ENCODE measurements at regions not wholly inside any gene's neighbourhood (a gene's known extent, or its start where the extent isn't known, plus 50 kb on each side); places are given as distances from the start of the nearest gene placed in this dataset.
"Not testable (repeated sequence)": the region's sequence is repeated elsewhere in the genome, so short reads cannot be mapped to it uniquely, and the experiment has no call there.

DNA sequence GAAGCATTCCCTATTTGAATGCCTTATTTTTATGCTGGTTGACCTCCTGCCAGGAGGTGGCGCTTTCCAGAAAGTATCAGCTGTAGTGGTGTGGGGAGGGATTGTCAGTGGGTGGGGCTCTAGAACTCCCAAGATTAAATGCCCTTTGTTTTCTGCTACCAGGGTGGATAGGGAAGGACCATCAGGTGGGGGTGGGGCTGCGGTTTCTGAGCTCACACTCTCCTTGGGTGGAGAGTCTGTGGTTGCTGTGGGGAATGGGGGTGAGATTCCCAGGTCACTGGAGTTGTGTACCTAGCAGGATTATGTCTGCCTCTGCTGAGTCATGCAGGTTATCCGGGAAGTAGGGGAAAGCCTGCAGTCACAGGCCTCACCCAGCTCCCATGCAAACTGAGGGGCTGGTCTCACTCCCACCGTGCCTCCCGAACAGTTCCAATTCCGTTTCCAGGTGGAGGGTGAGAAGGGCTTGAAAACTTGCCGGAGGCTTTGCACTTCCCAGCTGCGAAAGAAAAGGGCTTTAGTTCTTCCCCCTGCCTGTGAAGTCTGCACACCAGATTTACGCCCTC, 68.3 kb downstream of the ALG10B start:
- peak; percentile 8 for DNase-seq (ENCODE audit: low read depth)

GRCh38 chr12:38385486-38385885, 68.9 kb downstream of the ALG10B start:
- no peak for DNase-seq (ENCODE audit: low read depth)

GRCh38 chr12:38386205-38386985, 69.8 kb downstream of the ALG10B start:
- no peak for DNase-seq (ENCODE audit: low read depth)

- DNase-seq (ENCODE audit: low read depth), result no peak
Measured at GRCh38 chr12:38389614-38390013, 73.0 kb downstream of the ALG10B start.

DNA sequence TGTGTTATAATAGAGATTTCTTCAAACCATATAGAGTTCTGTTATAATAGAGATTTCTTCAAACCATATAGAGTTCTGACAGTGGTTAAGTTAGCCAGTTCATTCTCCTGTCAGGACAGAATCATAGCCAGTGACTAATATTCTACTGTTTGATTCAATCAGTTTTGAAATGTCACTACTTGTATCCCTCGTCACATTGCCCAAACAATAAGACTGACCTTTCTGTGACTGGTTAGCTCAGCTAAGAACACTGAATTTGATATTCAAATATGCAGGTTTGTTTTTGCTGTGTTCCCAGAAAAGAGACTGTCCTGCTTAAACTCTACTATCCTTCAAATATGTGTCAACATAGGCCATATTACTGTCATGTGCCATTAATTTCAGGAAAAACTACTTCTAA, 74.4 kb downstream of the ALG10B start:
- DNase-seq (ENCODE audit: low read depth), result no peak

DNA sequence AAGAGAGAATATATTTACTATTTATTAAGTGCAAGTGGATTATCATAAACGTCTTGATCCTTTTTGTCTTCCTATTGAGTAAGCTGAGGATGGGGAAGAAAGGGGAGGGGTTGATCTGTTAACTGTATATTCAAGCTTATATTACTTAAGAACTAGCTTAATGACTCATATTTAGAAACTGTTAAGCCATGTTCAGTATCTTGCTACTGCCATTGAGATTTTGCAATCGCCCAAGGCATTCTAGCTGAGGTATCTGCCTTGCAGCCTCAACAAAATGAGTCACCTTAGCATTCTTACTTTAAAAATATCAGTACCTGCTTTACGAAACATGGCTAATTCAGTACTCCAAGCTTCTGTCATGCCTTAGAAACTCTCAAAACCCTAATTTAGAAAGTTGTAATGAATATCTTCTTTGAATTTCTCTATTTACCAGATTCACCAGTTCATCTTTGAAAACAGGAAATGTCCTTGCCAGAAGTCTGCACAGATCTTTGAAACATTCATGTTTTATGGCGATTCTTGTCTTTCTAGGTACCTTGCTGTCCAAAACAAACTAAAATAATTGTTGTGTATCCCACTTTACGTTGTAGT, 76.1 kb downstream of the ALG10B start:
- peak; percentile 77 for DNase-seq (ENCODE audit: low read depth)

GRCh38 chr12:38399711-38400206, 83.2 kb downstream of the ALG10B start:
- DNase-seq (ENCODE audit: low read depth), result no peak

DNA sequence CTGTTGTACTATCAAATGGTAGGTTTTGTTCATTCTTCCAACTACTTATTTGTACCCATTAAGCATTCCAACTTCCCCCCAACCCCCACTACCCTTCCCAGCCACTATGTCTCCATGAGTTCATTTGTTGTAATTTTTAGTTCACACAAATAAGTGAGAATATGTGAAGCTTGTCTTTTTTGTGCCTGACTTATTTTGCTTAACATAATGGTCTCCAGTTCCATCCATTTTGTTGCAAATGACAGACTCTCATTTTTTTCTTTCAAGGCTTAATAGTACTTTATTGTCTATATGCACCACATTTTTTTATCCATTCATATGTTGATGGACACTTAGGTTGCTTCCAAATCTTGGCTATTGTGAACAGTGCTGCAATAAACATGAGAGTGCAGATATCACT, 86.2 kb downstream of the ALG10B start:
- DNase-seq (ENCODE audit: low read depth), result no peak

DNA sequence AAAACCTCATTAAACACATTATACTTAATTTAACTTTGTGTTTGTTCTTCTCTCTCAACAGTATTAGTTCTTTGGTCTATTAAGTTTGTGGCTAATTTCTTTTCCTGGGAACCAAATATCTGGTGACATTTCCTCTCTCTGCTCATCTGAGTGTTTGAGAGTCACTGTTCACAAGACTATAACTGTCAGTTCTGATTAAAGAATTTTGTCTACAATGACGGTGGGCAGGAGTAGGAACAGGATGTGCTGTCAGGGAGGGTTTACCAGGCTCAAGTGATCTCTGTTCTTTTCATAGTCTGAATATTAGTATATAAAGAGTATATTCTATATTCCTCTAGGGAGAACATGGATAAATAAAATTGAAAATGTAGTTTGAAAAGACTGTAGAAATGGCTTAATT, 92.9 kb downstream of the ALG10B start:
- no peak for DNase-seq (ENCODE audit: low read depth)

DNA sequence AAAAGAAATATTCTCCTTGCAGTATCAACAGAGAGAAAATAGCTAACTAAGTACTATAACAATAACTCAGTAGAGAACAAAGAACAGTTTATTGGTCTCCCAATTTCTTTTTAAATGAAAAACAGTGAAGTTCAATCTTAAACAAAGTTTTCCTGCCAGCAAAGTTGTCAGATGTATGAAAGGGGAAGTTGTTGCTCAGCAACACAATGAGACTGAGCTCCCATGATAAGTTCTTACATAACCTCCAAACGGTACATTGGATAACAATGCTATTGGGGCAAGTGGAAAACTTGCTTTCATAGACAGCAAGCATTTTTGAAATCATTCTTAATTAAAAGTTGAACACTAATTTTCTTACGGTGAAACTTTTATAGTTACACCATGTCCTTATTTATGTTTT, 94.9 kb downstream of the ALG10B start:
- DNase-seq (ENCODE audit: low read depth), result no peak

DNA sequence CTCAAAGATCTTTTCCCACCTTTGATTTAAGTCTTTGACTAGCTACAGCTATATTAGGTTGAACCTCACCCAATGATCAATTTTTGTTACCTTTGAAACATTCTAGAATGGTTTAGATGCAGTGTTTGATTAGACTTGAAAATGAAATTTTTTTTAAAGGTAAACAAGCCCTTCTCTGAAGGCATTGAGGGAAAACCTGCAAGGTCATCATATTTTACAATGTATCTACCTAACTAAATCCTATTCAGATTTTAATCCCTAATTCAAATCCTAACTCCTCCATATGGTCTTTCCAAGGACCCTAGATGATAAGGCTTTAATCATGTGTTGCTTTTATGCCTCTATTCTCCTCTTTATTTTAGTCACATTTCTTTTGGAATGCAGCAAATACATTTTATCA, 95.4 kb downstream of the ALG10B start:
- DNase-seq (ENCODE audit: low read depth), result no peak

GRCh38 chr12:38417101-38417500, 100.5 kb downstream of the ALG10B start:
- no peak for DNase-seq (ENCODE audit: low read depth)

GRCh38 chr12:38424436-38424835, 107.9 kb downstream of the ALG10B start:
- no peak for DNase-seq (ENCODE audit: low read depth)

DNA sequence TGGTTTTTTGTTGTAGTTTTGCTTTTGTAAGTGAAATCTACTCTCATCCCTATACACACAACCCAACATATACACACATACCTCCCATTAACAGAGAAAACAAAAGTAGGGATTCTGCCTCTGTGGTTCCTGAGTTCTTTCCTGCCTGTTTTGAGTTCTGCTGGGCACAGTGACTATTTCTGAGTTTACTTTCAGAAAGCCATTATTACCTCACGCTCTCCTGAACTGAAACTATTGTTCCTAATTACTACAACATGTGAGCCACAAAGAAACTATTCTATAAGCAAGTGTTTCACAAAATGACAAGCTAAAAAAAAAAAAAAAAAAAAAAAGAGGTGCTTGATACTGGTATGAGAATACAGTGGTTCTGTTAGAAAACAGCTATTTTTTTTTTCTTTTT, 110.9 kb downstream of the ALG10B start:
- no peak for DNase-seq (ENCODE audit: low read depth)

GRCh38 chr12:38431921-38432320, 115.3 kb downstream of the ALG10B start:
- no peak for DNase-seq (ENCODE audit: low read depth)

DNA sequence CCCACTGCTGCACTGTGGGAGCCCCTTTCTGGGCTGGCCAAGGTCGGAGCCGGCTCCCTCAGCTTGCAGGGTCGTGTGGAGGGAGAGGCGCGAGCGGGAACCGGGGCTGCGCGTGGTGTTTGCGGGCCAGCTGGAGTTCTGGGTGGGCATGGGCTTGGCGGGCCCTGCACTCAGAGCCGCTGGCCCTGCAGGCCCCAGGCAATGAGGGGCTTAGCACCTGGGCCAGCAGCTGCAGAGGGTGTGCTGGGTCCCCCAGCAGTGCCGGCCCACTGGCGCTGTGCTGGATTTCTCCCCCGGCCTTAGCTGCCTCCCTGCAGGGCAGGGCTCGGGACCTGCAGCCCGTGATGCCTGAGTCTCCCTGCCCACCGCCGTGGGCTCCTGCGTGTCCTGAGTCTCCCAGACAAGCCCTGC, 125.3 kb downstream of the ALG10B start:
- DNase-seq (ENCODE audit: low read depth), result not testable (repeated sequence)

DNA sequence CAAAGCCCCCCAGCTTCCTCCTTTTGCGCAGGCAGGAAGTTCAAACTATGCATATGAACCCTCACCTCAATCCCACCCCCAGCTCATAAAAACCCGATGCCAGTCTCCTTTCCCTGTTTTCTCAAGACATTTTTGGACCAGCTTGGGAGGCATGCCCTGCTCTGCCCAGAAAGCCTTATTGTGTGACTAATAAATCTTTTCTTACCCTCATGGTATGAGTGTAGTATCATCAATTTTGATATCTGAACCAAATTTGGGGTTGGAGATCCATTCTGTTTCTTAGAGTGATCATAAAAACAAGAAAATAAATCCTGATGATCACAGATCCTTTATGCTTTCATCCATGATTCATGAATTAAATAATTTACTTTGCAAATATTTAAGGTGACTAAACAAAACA, 128.5 kb downstream of the ALG10B start:
- no peak for DNase-seq (ENCODE audit: low read depth)

DNA sequence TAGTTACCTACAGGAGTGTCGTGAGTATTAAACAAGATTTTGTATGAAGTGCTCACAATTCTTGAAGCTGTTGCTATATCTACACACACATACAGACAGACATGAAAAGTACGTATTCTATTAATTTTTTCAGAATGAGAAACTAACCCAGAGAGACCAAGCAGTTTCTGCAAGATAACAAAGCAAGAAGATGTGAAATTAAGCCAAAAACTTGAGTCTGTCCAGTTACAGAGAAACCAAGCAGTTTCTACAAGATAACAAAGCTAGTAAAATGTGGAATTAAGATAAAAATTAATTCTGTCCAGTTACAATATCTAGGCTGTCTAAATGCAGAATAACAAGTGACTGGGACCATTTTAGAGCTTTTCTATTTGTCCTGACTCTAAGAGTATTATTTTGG, 132.4 kb downstream of the ALG10B start:
- DNase-seq (ENCODE audit: low read depth), result no peak

GRCh38 chr12:38456537-38457120, 140.1 kb downstream of the ALG10B start:
- peak; percentile 8 for DNase-seq (ENCODE audit: low read depth)

- DNase-seq (ENCODE audit: low read depth), result no peak
Measured at GRCh38 chr12:38465020-38465419, 148.4 kb downstream of the ALG10B start.

- DNase-seq (ENCODE audit: low read depth), result no peak
Measured at GRCh38 chr12:38469715-38470114, 153.1 kb downstream of the ALG10B start.

GRCh38 chr12:38477340-38478090, 160.9 kb downstream of the ALG10B start:
- no peak for DNase-seq (ENCODE audit: low read depth)

Data from renal cortical epithelial cell (primary cell).